ENCODE measurements at regions not wholly inside any gene's neighbourhood (a gene's known extent, or its start where the extent isn't known, plus 50 kb on each side); places are given as distances from the start of the nearest gene placed in this dataset.

DNA sequence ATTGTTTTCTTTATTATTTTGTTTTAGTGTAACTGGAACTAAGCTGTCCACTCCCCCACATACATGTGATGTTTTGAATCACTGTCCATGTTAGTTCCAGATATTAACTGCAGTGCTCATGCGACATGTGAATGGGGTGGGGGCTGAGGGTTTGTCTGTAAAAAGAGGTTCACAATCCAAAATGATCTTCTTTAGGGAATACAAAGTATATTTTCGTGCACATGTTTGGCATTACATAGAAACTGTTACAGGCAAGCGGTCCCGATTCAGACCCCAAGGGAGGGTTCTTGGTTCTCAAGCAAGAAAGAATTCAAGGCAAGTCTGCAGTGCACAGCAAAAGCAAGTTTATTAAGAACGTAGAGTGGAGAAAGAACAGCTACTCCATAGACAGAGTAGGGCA, 296.5 kb upstream of the CLNK start:
- no peak for DNase-seq

DNA sequence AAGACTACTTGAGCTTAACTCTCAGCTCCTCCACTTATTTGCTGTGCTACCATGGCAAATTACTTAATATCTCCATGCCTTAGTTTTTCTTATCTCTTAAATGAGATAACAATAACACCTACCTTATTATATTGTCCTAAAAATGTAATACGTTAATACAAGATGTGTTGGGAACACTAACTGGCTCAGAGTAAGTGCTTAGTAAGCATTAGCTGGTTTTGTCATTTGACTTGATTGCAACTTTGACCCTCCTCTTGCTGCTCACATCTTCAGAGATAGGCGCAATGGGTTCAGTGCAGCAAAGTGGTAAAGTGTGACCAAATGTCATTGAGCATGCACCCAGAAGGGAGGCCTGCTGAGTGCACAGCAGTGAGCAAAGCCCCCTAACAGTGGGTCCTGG, 294.5 kb upstream of the CLNK start:
- DNase-seq, result no peak

GRCh38 chr4:10977534-10977933, 293.0 kb upstream of the CLNK start:
- no peak for DNase-seq

DNA sequence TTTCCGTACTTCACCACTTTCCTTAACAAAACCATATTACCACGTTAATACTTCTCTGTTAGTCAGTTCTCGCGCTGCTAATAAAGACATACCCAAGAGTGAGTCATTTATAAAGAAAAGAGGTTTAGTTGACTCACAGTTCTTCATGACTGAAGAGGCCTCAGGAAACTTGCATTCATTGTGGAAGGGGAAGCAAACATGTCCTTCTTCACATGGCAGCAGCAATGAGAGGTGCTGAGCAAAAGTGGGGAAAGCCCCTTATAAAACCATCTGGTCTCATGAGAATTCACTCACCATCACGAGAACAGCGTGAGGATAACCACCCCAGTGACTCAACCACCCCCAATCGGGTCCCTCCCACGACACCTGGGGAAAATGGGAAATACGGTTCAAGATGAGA, 289.8 kb upstream of the CLNK start:
- DNase-seq, result no peak

GRCh38 chr4:10973686-10974085, 289.1 kb upstream of the CLNK start:
- no peak for DNase-seq

- DNase-seq, result no peak
Measured at GRCh38 chr4:10971800-10972401, 287.3 kb upstream of the CLNK start.

DNA sequence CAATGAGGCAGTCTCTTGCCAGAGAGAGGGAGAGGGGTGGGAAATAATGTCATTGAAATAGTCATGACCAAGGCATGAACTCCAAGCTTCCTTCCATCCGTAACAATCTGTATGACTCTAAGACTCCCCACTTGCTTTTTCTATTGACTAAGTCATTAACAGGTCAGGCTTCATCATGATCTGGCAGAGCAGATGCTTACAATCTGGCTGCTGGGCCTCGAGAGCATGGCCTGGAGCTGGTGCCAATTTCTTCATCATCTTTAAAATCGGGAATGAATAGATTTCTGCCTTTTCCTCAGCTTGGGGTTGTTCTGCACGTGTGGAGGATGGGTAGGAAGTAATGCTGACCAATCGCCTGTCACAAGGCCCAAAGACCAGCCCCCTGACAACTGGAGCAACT, 280.6 kb upstream of the CLNK start:
- DNase-seq, result no peak

- DNase-seq, result no peak
Measured at GRCh38 chr4:10963958-10964703, 279.6 kb upstream of the CLNK start.

GRCh38 chr4:10963241-10963640, 278.7 kb upstream of the CLNK start:
- no peak for DNase-seq

- DNase-seq, result no peak
Measured at GRCh38 chr4:10962246-10962645, 277.7 kb upstream of the CLNK start.

DNA sequence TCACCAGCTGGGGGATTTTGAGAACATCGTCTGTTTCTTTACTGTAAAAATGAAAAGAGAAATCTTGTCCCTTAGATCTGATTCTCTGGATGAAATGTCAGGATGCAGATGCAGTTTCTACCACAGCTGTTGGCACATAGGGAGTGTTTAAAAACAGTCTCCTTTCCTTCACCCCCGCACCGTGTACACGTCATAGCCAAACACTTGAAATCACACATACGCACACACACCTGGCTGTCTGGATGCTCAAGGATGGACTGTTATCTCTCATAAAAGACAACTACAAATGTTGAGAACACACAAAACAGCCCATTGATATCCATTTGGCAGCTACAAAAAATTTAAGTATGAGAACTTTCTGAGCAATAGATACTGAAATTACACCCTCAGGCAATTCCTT, 275.8 kb upstream of the CLNK start:
- DNase-seq, result no peak

GRCh38 chr4:10959586-10959985, 275.0 kb upstream of the CLNK start:
- DNase-seq, result no peak

DNA sequence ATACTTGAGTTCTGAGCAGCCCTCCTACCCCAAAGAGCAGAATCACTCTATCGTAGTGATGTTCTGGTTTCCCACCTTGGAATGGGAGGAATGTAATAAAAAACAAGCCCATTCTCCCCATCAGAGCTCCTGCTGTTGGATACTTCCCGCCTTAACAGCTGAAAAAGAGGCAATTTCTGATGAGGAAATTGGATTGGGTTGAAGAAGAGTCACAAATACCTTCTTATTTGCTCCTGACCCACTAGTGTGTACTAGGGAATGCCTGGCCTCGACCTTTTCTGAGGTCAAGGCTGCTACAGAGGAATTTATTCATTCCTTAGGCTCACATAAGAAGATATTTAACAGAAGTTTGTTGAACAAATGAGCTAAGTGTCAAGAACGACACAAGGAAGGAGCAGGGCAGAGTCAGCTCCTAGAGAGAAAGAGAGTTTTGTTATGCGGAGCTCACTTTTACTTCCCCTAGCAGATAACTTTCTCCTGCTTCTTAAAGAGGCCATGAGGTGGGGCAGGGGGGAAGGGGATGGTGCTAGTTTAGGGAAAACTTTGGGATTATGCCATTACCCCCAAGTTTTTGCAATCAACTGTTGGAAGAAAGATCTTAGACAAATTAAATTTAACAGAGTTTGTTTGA, 273.8 kb upstream of the CLNK start:
- DNase-seq, result no peak

GRCh38 chr4:10951306-10951705, 266.7 kb upstream of the CLNK start:
- no peak for DNase-seq

DNA sequence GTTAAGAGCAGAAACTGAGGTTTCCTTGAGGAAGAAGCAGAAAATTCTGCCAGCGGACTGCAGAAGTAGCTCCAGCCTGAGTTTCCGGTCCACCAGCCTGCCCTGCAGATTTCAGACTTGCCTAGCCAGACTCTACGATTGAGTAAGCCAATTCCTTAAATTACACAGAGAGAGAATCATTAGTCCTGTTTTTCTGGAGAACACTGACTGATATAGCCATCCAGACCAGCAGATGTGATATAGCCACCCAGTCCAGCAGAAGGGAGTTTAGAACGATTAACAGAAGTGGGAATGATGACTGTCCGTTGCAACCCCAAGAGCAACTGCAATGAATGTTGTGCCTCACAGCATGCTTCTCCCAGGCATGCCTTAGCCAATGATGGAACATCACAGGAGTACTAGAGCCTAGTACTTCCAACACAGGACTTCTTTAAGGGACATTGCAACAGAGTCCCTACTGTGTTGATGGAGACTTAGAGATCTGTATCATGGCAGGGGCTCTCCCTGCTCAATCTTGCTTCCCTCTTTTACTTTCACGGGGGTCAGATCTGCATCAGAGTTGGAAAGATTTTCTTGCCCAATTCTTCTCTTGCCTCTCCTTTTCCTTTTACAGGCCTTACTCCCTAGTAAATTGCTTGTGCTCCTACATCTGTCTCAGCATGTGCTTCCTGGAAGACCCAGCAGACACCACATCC, 264.6 kb upstream of the CLNK start:
- no peak for DNase-seq

DNA sequence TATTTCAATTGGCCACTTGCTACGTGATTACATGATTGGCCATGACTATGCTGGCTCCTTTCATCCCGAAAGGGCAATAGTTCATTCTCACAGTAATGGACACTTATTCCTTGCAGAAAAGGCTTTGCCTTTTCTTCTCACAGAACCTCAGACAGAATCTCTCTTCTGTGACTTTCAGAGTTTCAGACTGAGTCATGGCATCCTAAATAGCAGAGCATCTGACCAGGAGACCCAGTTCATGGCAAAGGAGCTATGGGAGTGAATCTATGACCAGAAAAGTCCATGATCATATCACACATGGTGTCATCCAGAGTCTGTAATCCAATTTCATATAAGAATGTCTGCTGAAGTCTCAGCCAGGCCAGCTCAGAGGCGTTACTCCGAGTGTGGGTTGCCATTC, 263.3 kb upstream of the CLNK start:
- DNase-seq, result no peak

GRCh38 chr4:10944321-10944720, 259.8 kb upstream of the CLNK start:
- DNase-seq, result no peak

DNA sequence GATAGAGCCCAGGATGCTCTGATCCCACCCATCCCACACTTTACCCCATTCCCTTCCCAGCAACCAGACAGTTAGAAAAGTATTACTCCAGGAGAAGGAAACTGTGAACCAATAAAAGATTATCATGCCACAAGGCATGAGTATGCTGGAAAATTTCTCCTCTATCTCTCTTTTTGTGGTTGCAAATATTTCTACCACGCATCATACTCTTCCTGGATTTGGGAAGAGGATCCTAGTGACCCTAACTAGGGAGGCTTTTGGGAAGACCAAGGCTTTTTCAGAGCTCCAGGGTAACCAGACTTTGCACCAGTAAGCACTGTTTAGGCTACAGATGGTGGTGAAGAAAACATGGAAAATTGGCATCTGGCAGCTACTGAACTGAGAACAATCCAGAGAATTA, 257.6 kb upstream of the CLNK start:
- no peak for DNase-seq

- no peak for DNase-seq
Measured at GRCh38 chr4:10929818-10930217, 245.2 kb upstream of the CLNK start.

DNA sequence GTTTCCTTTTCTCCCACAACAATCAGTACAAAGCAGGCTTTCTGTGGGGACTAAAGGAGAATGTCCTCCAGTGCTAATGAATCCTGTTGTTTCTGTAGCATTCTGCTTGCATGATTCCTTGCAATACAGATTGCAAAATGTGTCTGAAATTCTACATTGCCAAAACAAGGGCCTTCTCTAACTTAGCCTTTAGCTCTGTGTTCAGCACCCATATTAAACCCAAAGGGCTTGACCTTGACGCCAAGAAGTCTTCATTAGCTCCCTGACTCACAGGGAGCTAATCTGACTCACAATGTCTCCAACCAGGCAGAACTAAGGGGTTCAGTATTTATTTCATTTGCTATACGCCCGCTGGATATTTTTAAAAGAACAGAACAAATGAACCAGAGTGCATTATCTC, 241.4 kb upstream of the CLNK start:
- no peak for DNase-seq

GRCh38 chr4:10924274-10924673, 239.7 kb upstream of the CLNK start:
- no peak for DNase-seq

- peak; percentile 7 for DNase-seq
Measured at GRCh38 chr4:10917566-10917965, 233.0 kb upstream of the CLNK start.

GRCh38 chr4:10898072-10898471, 213.5 kb upstream of the CLNK start:
- DNase-seq, result no peak

All from left kidney (tissue), 1 donor.